Small intestine (tissue), 7 donors: ENCODE measurements at regions not wholly inside any gene's neighbourhood (a gene's known extent, or its start where the extent isn't known, plus 50 kb on each side); places are given as distances from the start of the nearest gene placed in this dataset.

ENCODE experiments used
- DNase-seq, 2 donors: peaks; one replicate each; pipeline versions ENCODE4 v3.0.0 to v3.0.0-alpha.2; 2013
- FAIRE-seq: peaks from 2 replicates; lab custom pipeline; 2012; peaks lifted over from hg19 to GRCh38; lab: Jason Lieb, UNC
- H3K27ac ChIP-seq, 3 donors: one replicate each; pipeline ENCODE4 v1.5.1; 2013; ENCODE audit warnings: low read length in 2 of 3, mild to moderate bottlenecking in 2 of 3, control low read depth in 1 of 3, inconsistent platforms in 1 of 3, low read depth in 1 of 3, moderate library complexity in 1 of 3
- H3K27me3 ChIP-seq, 3 donors: one replicate each; pipeline ENCODE4 v1.6.1; 2013; ENCODE audit warnings: low read length in 3 of 3, inconsistent platforms in 1 of 3; ENCODE audit not compliant: control insufficient read depth in 3 of 3, insufficient read depth in 3 of 3
- H3K36me3 ChIP-seq, 3 donors: one replicate each; pipeline ENCODE4 v1.6.1; 2013; ENCODE audit warnings: low read length in 3 of 3, inconsistent platforms in 1 of 3, low read depth in 1 of 3, mild to moderate bottlenecking in 1 of 3, moderate library complexity in 1 of 3; ENCODE audit not compliant: control insufficient read depth in 3 of 3, insufficient read depth in 2 of 3
- H3K4me1 ChIP-seq, 3 donors: one replicate each; pipeline ENCODE4 v1.6.1; 2013; ENCODE audit warnings: low read length in 2 of 3, inconsistent platforms in 1 of 3, low read depth in 1 of 3, mild to moderate bottlenecking in 1 of 3, moderate library complexity in 1 of 3; ENCODE audit not compliant: control insufficient read depth in 3 of 3, insufficient read depth in 2 of 3
- H3K4me3 ChIP-seq, 3 donors: one replicate each; pipeline ENCODE4 v1.5.1; 2013; ENCODE audit warnings: low read length in 3 of 3, control low read depth in 1 of 3, inconsistent platforms in 1 of 3, low read depth in 1 of 3, mild to moderate bottlenecking in 1 of 3, moderate library complexity in 1 of 3
- H3K9me3 ChIP-seq, 2 donors: one replicate each; pipeline ENCODE4 v1.6.1; 2013; ENCODE audit warnings: low read depth in 1 of 2, low read length in 1 of 2; ENCODE audit not compliant: control insufficient read depth in 2 of 2, insufficient read depth in 1 of 2
- WGBS, 3 donors: extraction: QIAGEN DNeasy Blood & Tissue Kit; methylation state at CpG; one replicate each; pipeline ENCODE4 v1.1.7; 2013; 5-methylcytosine and 5-hydroxymethylcytosine counted together
- donor health status: healthy with polysubstance abuse.
- donor health status: control.
- donor health status: control.
- donor health status: Bipolar disorder and iron deficiency.
- donor health status: healthy.

DNA sequence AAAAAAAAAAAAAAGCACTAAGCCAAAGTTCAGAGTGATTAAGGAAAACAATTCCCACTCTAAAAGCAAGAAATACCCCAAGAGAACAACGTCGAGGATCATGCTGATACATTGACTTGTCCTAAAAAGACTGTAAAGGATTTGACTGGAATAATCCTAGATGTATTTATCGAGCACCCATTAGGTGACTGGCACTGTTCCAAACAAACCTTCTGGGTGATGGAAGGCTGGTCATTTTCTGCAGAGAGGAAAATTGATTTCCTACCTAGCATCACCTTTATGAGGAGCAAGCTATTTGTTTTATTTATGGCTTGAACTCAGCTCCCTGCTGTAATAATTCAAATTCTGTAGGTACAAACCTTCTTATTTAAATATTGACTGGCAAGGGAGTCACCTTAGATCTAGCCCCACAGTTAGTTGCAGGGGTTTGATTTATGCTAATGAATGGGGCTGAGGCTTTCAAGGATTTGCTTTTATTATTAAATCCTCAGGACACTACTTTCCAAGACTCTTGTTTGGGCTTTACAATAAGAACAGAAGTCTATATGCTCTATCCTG, 471.0 kb downstream of the OLFM4 start:
- DNase-seq (no peak), FAIRE-seq (no peak)
- H3K27ac ChIP-seq: no peak overlapping the region
- H3K27me3 ChIP-seq: no peaks in the 10 kb centered on the region
- H3K4me1 ChIP-seq: no peaks in the 10 kb centered on the region
- 44 to 55% (median 52%) methylated on average over 3 of the region's 3 CpGs for WGBS, 3 donors
- peaks cover 0 to 2% of the 10 kb centered on the region in 2 donors for H3K9me3 ChIP-seq
- no peak overlapping the region for H3K4me3 ChIP-seq
- H3K36me3 ChIP-seq: no peaks in the 10 kb centered on the region

DNA sequence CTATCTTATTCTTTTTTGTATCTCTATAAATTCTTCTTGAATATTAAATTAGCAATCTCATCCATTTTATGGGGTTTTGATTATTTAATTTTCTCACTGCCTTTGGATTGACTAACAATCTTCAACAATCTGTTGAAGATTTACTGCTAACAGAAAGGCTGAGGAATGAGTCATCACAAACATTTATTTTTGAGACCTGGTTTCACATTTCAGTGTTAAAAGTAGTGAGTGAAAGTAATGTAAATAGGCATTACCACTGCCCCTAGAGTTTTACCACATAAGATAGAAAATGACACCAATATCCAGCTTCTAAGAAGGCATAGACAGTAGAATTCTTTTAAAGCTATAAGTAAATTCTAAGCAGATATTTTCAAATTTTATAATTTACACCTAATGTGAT, 472.8 kb downstream of the OLFM4 start:
- Histone ChIP-seq H3K9me3 (peaks cover 0 to 2% of the 10 kb centered on the region in 2 donors), H3K4me3 (no peak overlapping the region), H3K36me3 (no peaks in the 10 kb centered on the region), H3K27ac (no peak overlapping the region), H3K27me3 (no peaks in the 10 kb centered on the region), H3K4me1 (no peaks in the 10 kb centered on the region)
- DNase-seq (no peak), FAIRE-seq (no peak)

DNA sequence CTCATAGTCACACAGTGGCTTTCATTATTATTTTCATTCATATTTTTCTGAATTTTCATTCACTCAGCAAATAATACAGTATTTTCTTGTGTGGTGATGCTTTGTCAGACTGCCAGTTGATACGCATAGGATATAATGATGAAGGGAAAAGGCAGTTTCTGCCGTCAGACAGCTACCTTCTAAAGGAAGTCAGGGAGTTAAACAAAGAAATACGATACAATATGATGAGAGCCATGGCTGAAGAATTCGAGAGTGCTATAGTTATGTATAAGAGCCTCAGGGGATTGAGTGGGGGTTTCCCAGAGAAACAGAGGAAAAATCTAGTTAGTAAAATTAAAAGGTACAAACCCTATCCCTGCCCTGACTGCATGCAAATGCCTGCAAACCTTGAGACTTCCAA, 479.1 kb downstream of the OLFM4 start:
- no peaks in the 10 kb centered on the region for H3K4me1 ChIP-seq
- DNase-seq (no peak), FAIRE-seq (no peak)
- H3K9me3 ChIP-seq: peaks cover 0 to 2% of the 10 kb centered on the region in 2 donors
- H3K4me3 ChIP-seq: no peak overlapping the region
- H3K36me3 ChIP-seq: no peaks in the 10 kb centered on the region
- no peak overlapping the region for H3K27ac ChIP-seq
- no peaks in the 10 kb centered on the region for H3K27me3 ChIP-seq
- WGBS, 3 donors: 61 to 82% (median 73%) methylated on average over 4 of the region's 4 CpGs

DNA sequence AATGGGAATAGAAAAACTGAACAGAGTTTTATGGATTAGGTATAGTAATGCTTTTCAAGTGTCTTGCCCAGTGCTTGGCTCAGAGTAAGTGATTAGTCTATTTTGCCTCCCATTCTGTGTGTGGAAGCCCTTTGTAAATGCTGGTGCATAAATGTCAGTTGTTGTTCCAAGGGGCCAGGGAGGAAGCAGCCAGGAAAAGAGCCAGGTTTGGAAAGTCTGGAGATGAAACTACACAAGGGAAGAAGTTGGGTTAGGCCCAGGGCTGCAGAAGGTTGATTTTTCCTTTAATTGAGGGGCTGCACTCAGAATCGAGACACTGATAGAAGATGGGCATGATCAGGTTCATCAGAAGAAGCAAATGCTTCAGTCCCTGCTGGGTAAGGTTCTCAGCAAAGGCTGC, 484.0 kb downstream of the OLFM4 start:
- no peak for FAIRE-seq
- H3K36me3 ChIP-seq: no peaks in the 10 kb centered on the region
- H3K4me1 ChIP-seq: no peaks in the 10 kb centered on the region
- no peaks in the 10 kb centered on the region for H3K9me3 ChIP-seq
- no peaks in the 10 kb centered on the region for H3K27me3 ChIP-seq
- 4 to 55% (median 25%) methylated on average over 1 of the region's 1 CpG for WGBS, 3 donors
- no peak for DNase-seq
- no peak overlapping the region for H3K4me3 ChIP-seq
- no peak overlapping the region for H3K27ac ChIP-seq

DNA sequence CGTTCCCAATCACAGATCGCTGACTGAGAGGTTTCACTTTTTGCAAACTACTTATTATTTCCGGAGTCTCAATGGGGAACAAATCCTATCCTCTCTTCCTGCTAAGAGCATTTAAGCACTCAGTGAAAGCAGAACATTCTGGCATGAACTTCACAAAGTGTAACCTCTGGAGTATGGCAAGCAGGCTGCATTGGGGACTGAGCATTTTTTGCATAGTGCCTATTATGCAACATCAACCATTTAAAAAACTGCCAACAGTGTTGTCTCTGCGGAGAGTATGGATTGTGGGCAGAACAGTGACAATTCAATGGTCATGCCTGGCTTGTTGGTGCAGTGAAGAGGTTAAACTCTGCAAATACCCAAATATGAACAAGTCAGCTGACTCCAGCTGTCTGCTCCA, 484.6 kb downstream of the OLFM4 start:
- Histone ChIP-seq H3K27me3 (no peaks in the 10 kb centered on the region), H3K27ac (no peak overlapping the region), H3K36me3 (no peaks in the 10 kb centered on the region), H3K9me3 (no peaks in the 10 kb centered on the region), H3K4me1 (no peaks in the 10 kb centered on the region), H3K4me3 (no peak overlapping the region)
- 21 to 31% (median 29%) methylated on average over 4 of the region's 4 CpGs for WGBS, 3 donors
- DNase-seq (peak in 1 of 2 donors; percentile 3), FAIRE-seq (no peak)

DNA sequence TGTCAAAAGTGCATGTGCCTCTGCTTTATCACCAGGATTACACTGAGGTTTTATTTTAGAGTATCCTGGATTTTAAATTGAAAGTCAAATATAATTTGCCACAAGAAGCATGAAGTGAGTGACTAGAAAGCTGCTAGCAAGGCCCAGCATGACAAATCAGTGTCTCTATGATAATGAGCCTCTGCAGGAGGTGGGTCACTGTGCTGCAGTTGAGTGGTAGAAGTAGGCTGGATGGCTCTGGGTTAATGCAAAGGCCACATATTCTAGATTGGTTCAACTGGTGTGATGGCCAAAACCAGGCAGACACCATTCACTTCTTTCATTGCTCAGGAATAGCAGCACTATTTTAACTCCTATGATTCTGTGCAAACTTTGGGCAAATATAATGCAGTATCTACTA, 491.5 kb downstream of the OLFM4 start:
- Histone ChIP-seq H3K4me3 (no peak overlapping the region), H3K27ac (no peak overlapping the region), H3K4me1 (no peaks in the 10 kb centered on the region), H3K36me3 (no peaks in the 10 kb centered on the region), H3K9me3 (no peaks in the 10 kb centered on the region), H3K27me3 (no peaks in the 10 kb centered on the region)
- FAIRE-seq (no peak), DNase-seq (no peak)

DNA sequence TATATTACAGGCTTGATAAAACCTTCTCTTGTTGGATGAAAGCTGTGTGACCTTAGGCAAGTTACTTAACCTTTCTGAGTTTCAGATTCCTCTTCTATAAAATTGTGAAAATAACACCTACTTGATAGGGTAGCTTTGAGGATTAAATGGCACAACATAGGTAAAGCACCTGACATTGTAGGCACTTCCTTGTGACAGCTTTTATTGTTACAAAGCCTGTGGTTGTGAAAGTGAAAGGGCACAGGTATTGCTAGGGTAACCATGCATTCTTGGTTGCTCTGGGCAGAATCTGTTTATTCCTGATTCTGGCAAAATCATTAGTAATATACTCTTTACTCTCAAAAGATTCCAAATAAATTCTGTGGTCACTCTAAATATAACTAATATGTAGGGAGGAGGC, 493.4 kb downstream of the OLFM4 start:
- Histone ChIP-seq H3K4me3 (no peak overlapping the region), H3K36me3 (no peaks in the 10 kb centered on the region), H3K27me3 (no peaks in the 10 kb centered on the region), H3K4me1 (no peaks in the 10 kb centered on the region), H3K27ac (no peak overlapping the region), H3K9me3 (no peaks in the 10 kb centered on the region)
- peak in 1 of 2 donors; percentile 25 for DNase-seq
- FAIRE-seq: no peak

DNA sequence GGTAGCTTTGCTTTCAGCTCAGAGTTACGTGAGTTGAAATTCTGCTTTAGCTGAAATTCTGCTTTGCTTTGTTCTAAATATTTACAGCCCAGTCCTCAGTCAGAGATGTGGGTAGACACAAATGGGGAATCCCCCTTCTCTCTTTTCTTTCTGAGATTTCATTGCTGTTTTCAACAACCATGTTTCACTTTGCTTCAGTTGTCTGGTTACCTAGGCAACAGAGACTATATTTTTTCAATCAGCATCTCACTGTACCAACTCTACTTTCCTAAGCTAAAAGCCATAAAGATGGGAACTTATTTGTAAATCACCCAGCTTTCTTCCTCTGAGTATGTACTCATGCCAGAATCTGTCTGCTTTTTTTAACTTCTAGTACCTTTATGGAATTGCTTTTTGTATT, 509.0 kb downstream of the OLFM4 start:
- DNase-seq (no peak), FAIRE-seq (no peak)
- Histone ChIP-seq H3K36me3 (no peaks in the 10 kb centered on the region), H3K27me3 (no peaks in the 10 kb centered on the region), H3K9me3 (no peaks in the 10 kb centered on the region), H3K4me3 (no peak overlapping the region), H3K4me1 (no peaks in the 10 kb centered on the region), H3K27ac (no peak overlapping the region)
- 78 to 85% (median 80%) methylated on average over 1 of the region's 1 CpG for WGBS, 3 donors

DNA sequence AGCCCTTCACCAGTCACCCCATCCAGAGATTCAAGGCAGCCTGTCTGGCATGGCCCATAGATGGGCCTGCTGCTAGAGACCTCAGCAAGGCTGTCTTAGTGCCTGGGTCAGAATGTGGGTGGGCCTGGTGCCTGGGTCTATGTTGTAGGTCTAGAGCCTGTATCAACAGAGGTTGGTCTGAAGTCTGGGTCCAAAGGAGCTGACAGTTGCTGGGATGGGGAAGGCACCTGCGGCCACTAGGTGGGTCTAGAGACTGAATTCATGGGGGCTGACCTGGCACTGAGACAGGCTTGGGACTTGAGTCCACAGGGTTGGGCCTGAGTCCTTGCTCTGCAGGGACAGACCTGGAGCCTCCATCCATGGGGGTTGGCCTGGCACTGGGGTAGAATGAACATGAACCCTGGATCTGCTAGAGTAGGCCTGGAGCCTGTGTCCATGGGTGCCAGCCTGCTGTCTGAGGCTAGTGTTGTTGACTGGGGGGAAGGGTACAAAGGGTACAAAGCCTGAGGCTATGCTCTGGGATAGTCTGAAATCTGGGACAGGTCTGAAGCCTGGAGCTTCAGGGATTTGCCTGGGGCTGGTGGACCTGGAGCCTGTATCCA, 516.8 kb downstream of the OLFM4 start:
- WGBS, 3 donors: 69 to 89% (median 75%) methylated on average over 1 of the region's 1 CpG
- Histone ChIP-seq H3K9me3 (peaks cover 0 to 7% of the 10 kb centered on the region in 2 donors), H3K36me3 (no peaks in the 10 kb centered on the region), H3K27me3 (no peaks in the 10 kb centered on the region), H3K4me3 (no peak overlapping the region), H3K27ac (no peak overlapping the region), H3K4me1 (no peaks in the 10 kb centered on the region)
- DNase-seq (no peak), FAIRE-seq (no peak)
